HFFc6 (cell line): ENCODE measurements at regions not wholly inside any gene's neighbourhood (a gene's known extent, or its start where the extent isn't known, plus 50 kb on each side); places are given as distances from the start of the nearest gene placed in this dataset.
A peak's percentile ranks its signal among the peaks of the same experiment; 100 is the strongest.

Source experiments
- DNase-seq: peaks from one replicate; pipeline ENCODE4 v3.0.0-alpha.2; 2018
- H3K27ac Mint-ChIP-seq: 2 replicates; pipeline ENCODE4 v1.8.0; 2020; ENCODE audit warnings: mild to moderate bottlenecking, mixed read lengths
- H3K27me3 Mint-ChIP-seq: 2 replicates; pipeline ENCODE4 v1.8.0; 2021; ENCODE audit warnings: mild to moderate bottlenecking, moderate library complexity, mixed read lengths; ENCODE audit not compliant: insufficient read depth
- H3K36me3 Mint-ChIP-seq: 2 replicates; pipeline ENCODE4 v1.8.0; 2021; ENCODE audit warnings: low read depth, mixed read lengths
- H3K4me1 Mint-ChIP-seq: 2 replicates; pipeline ENCODE4 v1.8.0; 2020; ENCODE audit warnings: low read depth, mixed read lengths
- H3K4me3 Mint-ChIP-seq: 2 replicates; pipeline ENCODE4 v1.8.0; 2020; ENCODE audit warnings: mild to moderate bottlenecking, moderate library complexity, mixed read lengths
- H3K9me3 Mint-ChIP-seq: 2 replicates; pipeline ENCODE4 v1.8.0; 2020; ENCODE audit warnings: mild to moderate bottlenecking, mixed read lengths
- TF ChIP-seq, protein P1 (sequence below): fragments of 200-600 bp; sonication (generic); IDR thresholded peaks from 2 replicates; pipeline ENCODE4 v1.5.0; 2021; ENCODE audit warnings: antibody characterized with exemption, mild to moderate bottlenecking

- peaks cover 5% of the 10 kb centered on the region; the same call in 1 of the 2 replicates for H3K9me3 Mint-ChIP-seq
- no peak for DNase-seq
- peaks cover 6% of the 10 kb centered on the region; the same call in 1 of the 2 replicates for H3K36me3 Mint-ChIP-seq
- H3K4me3 Mint-ChIP-seq, result no peak overlapping the region
- peaks cover 20% of the 10 kb centered on the region; the same call in 1 of the 2 replicates for H3K4me1 Mint-ChIP-seq
- H3K27me3 Mint-ChIP-seq, result peaks cover 16% of the 10 kb centered on the region; the same call in 1 of the 2 replicates
- TF ChIP-seq, protein P1, sequence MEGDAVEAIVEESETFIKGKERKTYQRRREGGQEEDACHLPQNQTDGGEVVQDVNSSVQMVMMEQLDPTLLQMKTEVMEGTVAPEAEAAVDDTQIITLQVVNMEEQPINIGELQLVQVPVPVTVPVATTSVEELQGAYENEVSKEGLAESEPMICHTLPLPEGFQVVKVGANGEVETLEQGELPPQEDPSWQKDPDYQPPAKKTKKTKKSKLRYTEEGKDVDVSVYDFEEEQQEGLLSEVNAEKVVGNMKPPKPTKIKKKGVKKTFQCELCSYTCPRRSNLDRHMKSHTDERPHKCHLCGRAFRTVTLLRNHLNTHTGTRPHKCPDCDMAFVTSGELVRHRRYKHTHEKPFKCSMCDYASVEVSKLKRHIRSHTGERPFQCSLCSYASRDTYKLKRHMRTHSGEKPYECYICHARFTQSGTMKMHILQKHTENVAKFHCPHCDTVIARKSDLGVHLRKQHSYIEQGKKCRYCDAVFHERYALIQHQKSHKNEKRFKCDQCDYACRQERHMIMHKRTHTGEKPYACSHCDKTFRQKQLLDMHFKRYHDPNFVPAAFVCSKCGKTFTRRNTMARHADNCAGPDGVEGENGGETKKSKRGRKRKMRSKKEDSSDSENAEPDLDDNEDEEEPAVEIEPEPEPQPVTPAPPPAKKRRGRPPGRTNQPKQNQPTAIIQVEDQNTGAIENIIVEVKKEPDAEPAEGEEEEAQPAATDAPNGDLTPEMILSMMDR, result no peak
- H3K27ac Mint-ChIP-seq, result peak overlapping the region; percentile 0; the same call in 1 of the 2 replicates
Observed at GRCh38 chr11:19389787-19390303, 149.1 kb upstream of the E2F8 start.

- H3K4me1 Mint-ChIP-seq, result peaks cover 33% of the 10 kb centered on the region
- H3K27ac Mint-ChIP-seq, result no peak overlapping the region
- no peaks in the 10 kb centered on the region for H3K36me3 Mint-ChIP-seq
- TF ChIP-seq, protein P1, result no peak
- H3K4me3 Mint-ChIP-seq, result no peak overlapping the region
- H3K27me3 Mint-ChIP-seq, result peaks cover 10% of the 10 kb centered on the region
- DNase-seq, result no peak
- no peaks in the 10 kb centered on the region for H3K9me3 Mint-ChIP-seq
Observed at GRCh38 chr11:19382131-19382611, 141.4 kb upstream of the E2F8 start.

- no peaks in the 10 kb centered on the region for H3K9me3 Mint-ChIP-seq
- no peaks in the 10 kb centered on the region for H3K36me3 Mint-ChIP-seq
- H3K27me3 Mint-ChIP-seq, result peaks cover 9% of the 10 kb centered on the region
- TF ChIP-seq, protein P1, result no peak
- H3K4me1 Mint-ChIP-seq, result peaks cover 39% of the 10 kb centered on the region
- peak; percentile 89 for DNase-seq
- H3K27ac Mint-ChIP-seq, result peak overlapping the region; percentile 96
- peak overlapping the region; percentile 20; the same call in 1 of the 2 replicates for H3K4me3 Mint-ChIP-seq
Observed at GRCh38 chr11:19380375-19380774, 139.6 kb upstream of the E2F8 start.

DNA sequence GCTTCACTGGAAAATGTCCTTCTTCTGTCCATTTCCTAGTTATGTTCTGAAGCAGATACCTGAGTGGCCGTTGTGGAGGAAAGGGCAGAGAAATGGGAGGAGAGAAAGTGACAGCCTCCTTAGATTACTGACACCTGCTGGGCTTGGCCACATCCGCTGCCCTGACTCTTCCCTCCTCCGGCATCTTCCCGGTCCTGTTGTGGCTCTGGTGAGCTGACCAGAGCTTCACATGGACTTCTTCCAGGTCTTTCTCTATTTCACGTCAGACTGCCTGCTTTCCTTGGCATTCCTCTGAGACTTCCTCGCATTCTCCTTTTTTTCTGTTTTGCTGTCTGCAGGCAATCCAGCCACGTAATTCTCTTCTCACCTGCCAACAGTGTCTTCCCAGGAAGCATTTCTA is 138.7 kb upstream of the E2F8 start:
- Mint-ChIP-seq H3K4me1 (peaks cover 48% of the 10 kb centered on the region), H3K36me3 (no peaks in the 10 kb centered on the region), H3K27ac (peak overlapping the region; percentile 66), H3K4me3 (no peak overlapping the region), H3K9me3 (no peaks in the 10 kb centered on the region), H3K27me3 (peaks cover 7% of the 10 kb centered on the region)
- no peak for DNase-seq
- TF ChIP-seq, protein P1, result no peak

GRCh38 chr11:19378814-19379213 is 138.1 kb upstream of the E2F8 start:
- H3K27me3 Mint-ChIP-seq, result peaks cover 5% of the 10 kb centered on the region
- H3K9me3 Mint-ChIP-seq, result no peaks in the 10 kb centered on the region
- H3K27ac Mint-ChIP-seq, result peak overlapping the region; percentile 66; the same call in 1 of the 2 replicates
- no peak overlapping the region for H3K4me3 Mint-ChIP-seq
- TF ChIP-seq, protein P1, result no peak
- peaks cover 55% of the 10 kb centered on the region for H3K4me1 Mint-ChIP-seq
- DNase-seq, result no peak
- H3K36me3 Mint-ChIP-seq, result no peaks in the 10 kb centered on the region
